Fibroblast of gingiva (primary cell): ENCODE measurements at regions not wholly inside any gene's neighbourhood (a gene's known extent, or its start where the extent isn't known, plus 50 kb on each side); places are given as distances from the start of the nearest gene placed in this dataset.
"Not testable (repeated sequence)": the region's sequence is repeated elsewhere in the genome, so short reads cannot be mapped to it uniquely, and the experiment has no call there.

ENCODE experiments used
- DNase-seq: peaks from one replicate; pipeline ENCODE4 v3.0.0-alpha.2; 2011; ENCODE audit warnings: low read depth

- DNase-seq = peak; percentile 14
Measured at GRCh38 chr13:42478531-42479156, 95.3 kb upstream of the TNFSF11 start.

GRCh38 chr13:42484386-42484785, 89.6 kb upstream of the TNFSF11 start:
- DNase-seq = peak; percentile 6

GRCh38 chr13:42485272-42485671, 88.7 kb upstream of the TNFSF11 start:
- no peak for DNase-seq

- peak; percentile 43 for DNase-seq
Measured at GRCh38 chr13:42486711-42487198, 87.2 kb upstream of the TNFSF11 start.

- DNase-seq = no peak
Measured at GRCh38 chr13:42487221-42487620, 86.7 kb upstream of the TNFSF11 start.

- no peak for DNase-seq
Measured at GRCh38 chr13:42490676-42491075, 83.3 kb upstream of the TNFSF11 start.

GRCh38 chr13:42492372-42492920, 81.5 kb upstream of the TNFSF11 start:
- DNase-seq = no peak

GRCh38 chr13:42494157-42494556, 79.8 kb upstream of the TNFSF11 start:
- DNase-seq = no peak

GRCh38 chr13:42495255-42495654, 78.7 kb upstream of the TNFSF11 start:
- DNase-seq = no peak

GRCh38 chr13:42495751-42496150, 78.2 kb upstream of the TNFSF11 start:
- DNase-seq = no peak

GRCh38 chr13:42496926-42497554, 76.9 kb upstream of the TNFSF11 start:
- DNase-seq = not testable (repeated sequence)

GRCh38 chr13:42497798-42498197, 76.2 kb upstream of the TNFSF11 start:
- peak; percentile 15 for DNase-seq

GRCh38 chr13:42498521-42498920, 75.4 kb upstream of the TNFSF11 start:
- DNase-seq = no peak
